SK-N-MC (cell line): ENCODE measurements at regions not wholly inside any gene's neighbourhood (a gene's known extent, or its start where the extent isn't known, plus 50 kb on each side); places are given as distances from the start of the nearest gene placed in this dataset.

Experiments
- DNase-seq: peaks from one replicate; pipeline ENCODE4 v3.0.0-alpha.2; 2011; ENCODE audit warnings: low read depth, low spot score
- H3K27ac ChIP-seq: fragments of 200-600 bp; sonication (generic); 2 replicates; pipeline ENCODE4 v1.5.1; 2016; ENCODE audit warnings: mixed run types
- H3K36me3 ChIP-seq: fragments of 200-600 bp; sonication (generic); 2 replicates; pipeline ENCODE4 v1.6.1; 2017; ENCODE audit warnings: antibody characterized with exemption, low read length, mixed read lengths; ENCODE audit not compliant: insufficient read depth
- H3K4me3 ChIP-seq: fragments of 200-600 bp; sonication (generic); 2 replicates; pipeline ENCODE4 v1.5.1; 2016
- H3K9ac ChIP-seq: fragments of 200-600 bp; sonication (generic); 2 replicates; pipeline ENCODE4 v1.8.0; 2017; ENCODE audit warnings: mixed run types, mixed read lengths; ENCODE audit not compliant: insufficient read length
- H3K9me3 ChIP-seq: fragments of 200-600 bp; sonication (generic); 2 replicates; pipeline ENCODE4 v1.6.1; 2017; ENCODE audit warnings: low read depth, mild to moderate bottlenecking, antibody characterized with exemption, low read length, moderate library complexity, mixed read lengths
- EZH2 ChIP-seq: fragments of 200-600 bp; sonication (generic); IDR thresholded peaks from one replicate; pipeline ENCODE4 v1.6.1; 2017; ENCODE audit warnings: antibody characterized with exemption
- FOXP2 ChIP-seq: optimal IDR thresholded peaks from 2 replicates; pipeline ENCODE3; 2011; ENCODE audit warnings: mild to moderate bottlenecking, moderate library complexity; ENCODE audit not compliant: insufficient read depth; ENCODE audit errors: extremely low read length, control extremely low read depth
- POLR2AphosphoS5 ChIP-seq: IDR thresholded peaks from 2 replicates; pipeline ENCODE4 v1.6.1; 2012; ENCODE audit warnings: mild to moderate bottlenecking, low read depth, low read length, borderline replicate concordance

DNA sequence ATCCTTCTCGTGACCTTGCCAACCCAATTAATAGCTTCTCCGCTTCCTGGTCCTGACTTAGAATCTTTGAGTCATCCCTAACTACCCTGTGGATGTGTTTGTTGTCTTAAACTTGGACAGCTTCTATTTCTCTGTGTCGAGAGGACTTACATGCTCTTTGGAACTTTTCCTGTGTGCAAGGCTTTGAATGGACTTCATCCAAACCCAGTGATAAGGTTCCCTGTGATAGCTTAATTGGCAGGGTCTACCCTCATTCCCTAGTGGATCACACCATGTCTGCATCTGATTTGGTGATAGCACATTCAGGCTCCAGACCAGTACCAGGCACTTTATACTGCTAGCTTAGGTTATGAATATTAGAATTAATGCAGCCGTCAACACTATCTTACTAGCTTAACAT, 378.2 kb upstream of the KAZN start:
- no peak overlapping the region for H3K9ac ChIP-seq
- H3K27ac ChIP-seq, result no peak overlapping the region
- no peaks in the 10 kb centered on the region for H3K9me3 ChIP-seq
- H3K4me3 ChIP-seq, result no peak overlapping the region
- DNase-seq, result no peak
- TF ChIP-seq FOXP2 (no peak), EZH2 (no peak), POLR2AphosphoS5 (no peak)
- no peaks in the 10 kb centered on the region for H3K36me3 ChIP-seq

DNA sequence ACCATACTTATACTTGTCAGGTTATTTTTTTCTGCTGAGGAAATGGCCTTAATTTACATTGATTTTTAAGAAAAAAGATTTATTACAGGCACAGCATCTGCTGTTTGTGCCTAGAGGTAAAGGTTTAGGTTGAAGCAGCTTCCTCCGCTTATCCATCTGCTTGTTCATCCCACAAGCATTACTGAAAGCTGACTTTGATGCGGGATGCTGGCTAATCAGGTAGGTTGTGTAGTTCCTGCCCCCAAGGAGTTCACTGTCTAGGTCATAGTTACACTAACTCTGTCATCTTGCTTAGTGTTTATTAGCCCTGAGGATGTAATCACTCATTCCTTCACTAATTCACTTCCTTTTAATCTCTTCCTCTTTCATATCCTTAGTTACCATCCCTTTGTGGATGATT, 377.7 kb upstream of the KAZN start:
- no peak for DNase-seq
- Histone ChIP-seq H3K9me3 (no peaks in the 10 kb centered on the region), H3K9ac (no peak overlapping the region), H3K36me3 (no peaks in the 10 kb centered on the region), H3K4me3 (no peak overlapping the region), H3K27ac (no peak overlapping the region)
- TF ChIP-seq FOXP2 (no peak), POLR2AphosphoS5 (no peak), EZH2 (no peak)

DNA sequence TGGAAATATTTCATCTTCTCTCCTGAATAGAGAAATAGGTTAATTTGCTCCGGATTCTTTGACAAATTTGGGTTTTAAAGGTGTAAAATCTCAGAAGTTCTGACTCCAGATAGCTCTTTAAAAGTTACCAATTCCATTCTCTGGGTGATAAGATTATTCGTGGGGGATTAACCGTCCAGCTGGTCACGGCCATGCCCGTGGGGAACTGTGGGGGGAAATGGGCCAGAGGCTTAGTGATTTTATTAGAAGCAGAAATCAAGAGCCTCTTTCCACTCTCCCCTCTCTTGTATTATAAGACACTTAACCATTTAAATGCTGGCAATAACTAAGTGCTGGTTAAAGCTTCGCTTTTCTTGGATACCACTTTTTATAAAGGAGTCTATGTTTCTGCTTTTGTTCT, 376.4 kb upstream of the KAZN start:
- H3K9ac ChIP-seq, result no peak overlapping the region
- no peak for TF ChIP-seq POLR2AphosphoS5
- no peak overlapping the region for H3K4me3 ChIP-seq
- H3K36me3 ChIP-seq, result no peaks in the 10 kb centered on the region
- H3K9me3 ChIP-seq, result no peaks in the 10 kb centered on the region
- no peak overlapping the region for H3K27ac ChIP-seq
- DNase-seq, result no peak

DNA sequence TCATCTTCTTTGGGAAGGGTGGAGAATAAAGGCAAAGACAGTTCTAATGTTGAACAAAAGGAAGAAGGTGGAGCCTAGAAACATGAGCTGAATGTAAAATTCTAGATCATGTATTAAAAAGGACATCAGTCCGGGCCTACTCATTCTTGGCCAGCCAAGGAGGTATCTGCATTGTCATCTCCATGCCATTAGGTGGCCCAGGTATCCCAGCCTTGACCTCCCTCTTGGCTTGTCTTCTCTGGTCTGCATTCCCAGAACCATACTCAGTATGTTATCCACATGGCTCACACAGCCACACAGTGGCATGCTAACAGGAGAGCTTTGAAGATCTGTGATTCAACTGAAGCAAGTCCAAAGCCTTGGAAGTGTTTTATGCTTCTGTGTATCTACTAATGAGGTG, 369.8 kb upstream of the KAZN start:
- DNase-seq, result no peak

DNA sequence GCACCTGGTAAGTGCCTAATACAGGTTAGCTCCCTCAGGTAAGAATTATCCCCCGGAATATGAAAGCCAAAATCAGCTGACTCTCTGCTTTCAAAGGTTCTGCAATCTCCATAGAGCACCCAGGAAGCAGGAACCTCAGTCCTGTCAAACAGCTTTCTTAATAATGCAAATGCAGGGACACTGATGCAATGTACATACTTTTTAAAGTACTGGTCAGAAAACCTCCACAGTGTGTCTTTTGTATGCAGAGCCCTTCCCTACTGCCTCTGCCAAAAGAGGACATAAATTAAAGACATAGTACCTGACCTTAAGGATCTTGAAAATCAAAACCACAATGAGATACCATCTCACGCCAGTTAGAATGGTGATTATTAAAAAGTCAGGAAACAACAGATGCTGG, 365.0 kb upstream of the KAZN start:
- no peak overlapping the region for H3K27ac ChIP-seq
- no peak for TF ChIP-seq POLR2AphosphoS5
- TF ChIP-seq FOXP2, result no peak
- TF ChIP-seq EZH2, result no peak
- no peaks in the 10 kb centered on the region for H3K9me3 ChIP-seq
- H3K36me3 ChIP-seq, result no peaks in the 10 kb centered on the region
- H3K9ac ChIP-seq, result no peak overlapping the region
- H3K4me3 ChIP-seq, result no peak overlapping the region
- no peak for DNase-seq

More for the DNA sequence above, 369.8 kb upstream of the KAZN start:
- H3K36me3 ChIP-seq, result no peaks in the 10 kb centered on the region
- no peak overlapping the region for H3K27ac ChIP-seq
- TF ChIP-seq FOXP2 (no peak), POLR2AphosphoS5 (no peak), EZH2 (no peak)
- H3K9me3 ChIP-seq, result no peaks in the 10 kb centered on the region
- no peak overlapping the region for H3K4me3 ChIP-seq
- no peak overlapping the region for H3K9ac ChIP-seq

DNA sequence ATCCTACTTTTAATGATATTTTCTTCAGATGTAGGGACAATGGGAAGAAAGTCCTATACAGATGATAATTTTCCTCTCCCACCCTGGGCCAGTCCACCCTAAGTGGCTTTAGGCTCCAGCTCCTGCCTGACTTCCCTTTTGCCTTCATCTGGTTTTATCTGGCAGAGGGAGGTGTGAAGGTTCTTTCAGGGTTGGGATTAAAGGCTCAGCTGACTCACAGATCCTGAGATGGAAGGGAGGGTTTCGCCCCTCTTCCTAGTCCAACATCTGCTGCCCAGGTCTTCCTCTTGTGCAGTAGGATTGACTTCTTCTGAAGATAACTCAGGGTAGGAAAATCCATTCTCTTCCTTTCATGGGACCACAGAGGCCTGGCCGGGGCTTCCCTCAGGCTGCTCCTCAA, 362.4 kb upstream of the KAZN start:
- DNase-seq, result no peak
- no peak overlapping the region for H3K9ac ChIP-seq
- no peaks in the 10 kb centered on the region for H3K36me3 ChIP-seq
- H3K4me3 ChIP-seq, result no peak overlapping the region
- H3K9me3 ChIP-seq, result no peaks in the 10 kb centered on the region
- H3K27ac ChIP-seq, result no peak overlapping the region
- TF ChIP-seq FOXP2, result no peak
- no peak for TF ChIP-seq POLR2AphosphoS5
- no peak for TF ChIP-seq EZH2

DNA sequence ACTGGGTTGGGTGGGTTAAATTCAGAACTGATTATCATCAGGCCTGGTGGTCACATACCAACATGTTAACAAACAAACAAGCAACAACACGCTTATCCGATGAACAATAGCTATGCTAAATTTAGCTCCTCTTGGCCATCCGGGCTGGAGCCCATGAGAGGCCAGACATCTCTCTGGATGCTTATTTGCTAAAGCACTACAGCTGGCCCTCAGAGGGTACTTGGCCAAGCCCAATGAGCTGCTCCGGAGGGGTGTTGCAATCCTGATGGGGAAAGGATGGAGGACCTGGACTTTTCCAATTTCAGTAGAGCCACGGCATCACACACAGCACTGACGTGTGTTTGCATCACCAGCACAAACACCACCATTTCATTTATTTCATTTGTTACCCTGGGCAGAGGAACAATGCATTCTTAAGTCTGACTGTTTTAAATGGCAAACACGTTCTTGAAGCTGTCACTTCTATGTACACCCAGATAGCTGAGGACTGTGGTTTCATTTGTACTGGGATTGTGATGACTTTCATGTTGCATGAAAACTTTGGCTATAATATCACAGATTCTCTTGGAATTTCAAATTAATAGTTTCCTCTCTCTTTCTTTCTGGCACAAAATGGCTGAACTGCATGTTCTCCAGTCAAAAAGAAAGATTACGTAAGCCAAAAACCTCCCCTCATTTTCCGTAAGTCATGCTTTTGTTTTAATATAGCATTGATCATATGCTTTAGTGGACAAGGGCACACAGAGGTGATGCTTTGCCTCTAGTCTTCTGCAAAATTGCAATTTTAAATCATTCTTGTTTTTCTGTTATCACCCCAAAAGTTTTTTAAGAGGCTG, 359.8 kb upstream of the KAZN start:
- Histone ChIP-seq H3K27ac (no peak overlapping the region), H3K36me3 (no peaks in the 10 kb centered on the region), H3K9me3 (no peaks in the 10 kb centered on the region), H3K4me3 (no peak overlapping the region), H3K9ac (no peak overlapping the region)
- TF ChIP-seq EZH2, result no peak
- no peak for TF ChIP-seq POLR2AphosphoS5
- no peak for TF ChIP-seq FOXP2
- no peak for DNase-seq

DNA sequence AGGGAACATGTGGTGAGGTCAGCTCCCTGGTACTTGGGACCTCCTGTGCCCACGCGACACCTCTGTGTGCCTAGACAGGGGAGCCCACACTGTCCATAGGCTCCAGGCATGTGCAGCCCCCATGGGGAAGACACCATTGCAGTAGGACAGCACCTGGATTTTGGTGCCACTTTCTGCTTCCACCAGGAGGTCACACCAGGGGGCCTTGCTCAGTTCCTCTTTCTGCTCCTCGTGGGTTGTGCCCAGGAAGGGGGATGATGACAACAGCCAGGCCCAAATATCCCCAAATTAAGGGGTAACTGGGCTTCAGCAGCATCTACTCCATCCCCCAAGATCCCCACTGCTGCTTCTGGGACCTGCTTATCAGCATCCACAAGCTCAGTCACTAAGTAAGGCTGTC, 358.2 kb upstream of the KAZN start:
- TF ChIP-seq FOXP2, result no peak
- no peak for TF ChIP-seq EZH2
- no peak for TF ChIP-seq POLR2AphosphoS5
- no peak overlapping the region for H3K4me3 ChIP-seq
- H3K27ac ChIP-seq, result no peak overlapping the region
- DNase-seq, result no peak
- no peak overlapping the region for H3K9ac ChIP-seq
- H3K9me3 ChIP-seq, result no peaks in the 10 kb centered on the region
- no peaks in the 10 kb centered on the region for H3K36me3 ChIP-seq

DNA sequence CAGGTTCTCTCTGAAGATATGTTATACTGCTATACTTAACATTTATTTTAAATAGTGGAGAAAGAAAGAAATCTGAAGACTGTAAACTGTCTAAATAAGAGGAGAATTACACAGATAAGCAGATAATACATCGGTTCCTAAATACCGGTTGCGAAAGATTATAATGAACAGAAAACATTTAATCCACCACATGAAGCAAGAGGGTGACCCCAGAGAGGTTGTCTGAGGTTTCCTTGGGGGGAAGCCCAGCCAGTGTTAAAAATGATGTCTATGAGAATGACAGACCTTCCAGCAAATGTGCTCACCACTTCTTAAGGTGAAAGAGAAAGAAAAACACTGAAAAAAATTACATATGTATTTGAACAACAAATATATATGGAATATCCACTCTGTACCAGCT, 356.4 kb upstream of the KAZN start:
- Histone ChIP-seq H3K9ac (no peak overlapping the region), H3K27ac (no peak overlapping the region), H3K9me3 (no peaks in the 10 kb centered on the region), H3K4me3 (no peak overlapping the region), H3K36me3 (no peaks in the 10 kb centered on the region)
- TF ChIP-seq POLR2AphosphoS5 (no peak), FOXP2 (no peak), EZH2 (no peak)
- no peak for DNase-seq
